ENCODE measurements at regions not wholly inside any gene's neighbourhood (a gene's known extent, or its start where the extent isn't known, plus 50 kb on each side); places are given as distances from the start of the nearest gene placed in this dataset.

GRCh38 chr14:29222671-29223268 lies 456.2 kb downstream of the FOXG1 start:
- no peak for DNase-seq

GRCh38 chr14:29223947-29224346 lies 457.4 kb downstream of the FOXG1 start:
- no peak for DNase-seq

- no peak for DNase-seq
Measured at GRCh38 chr14:29227631-29228030, 461.0 kb downstream of the FOXG1 start.

- no peak for DNase-seq
Measured at GRCh38 chr14:29232153-29232552, 465.6 kb downstream of the FOXG1 start.

GRCh38 chr14:29232711-29233110 lies 466.1 kb downstream of the FOXG1 start:
- no peak for DNase-seq

GRCh38 chr14:29233188-29233587 lies 466.6 kb downstream of the FOXG1 start:
- no peak for DNase-seq

- DNase-seq = no peak
Measured at GRCh38 chr14:29235991-29236390, 469.4 kb downstream of the FOXG1 start.

- no peak for DNase-seq
Measured at GRCh38 chr14:29236401-29236800, 469.8 kb downstream of the FOXG1 start.

GRCh38 chr14:29236848-29237247 lies 470.3 kb downstream of the FOXG1 start:
- no peak for DNase-seq

GRCh38 chr14:29240066-29240465 lies 473.5 kb downstream of the FOXG1 start:
- DNase-seq = no peak

- DNase-seq = no peak
Measured at GRCh38 chr14:29242755-29243754, 476.5 kb downstream of the FOXG1 start.

- no peak for DNase-seq
Measured at GRCh38 chr14:29255692-29256091, 489.1 kb downstream of the FOXG1 start.

- no peak for DNase-seq
Measured at GRCh38 chr14:29262979-29263378, 496.4 kb downstream of the FOXG1 start.

- DNase-seq = no peak
Measured at GRCh38 chr14:29264865-29265264, 498.3 kb downstream of the FOXG1 start.

GRCh38 chr14:29265852-29266251 lies 499.3 kb downstream of the FOXG1 start:
- DNase-seq = no peak

GRCh38 chr14:29271669-29272068 lies 505.1 kb downstream of the FOXG1 start:
- no peak for DNase-seq

GRCh38 chr14:29273513-29273912 lies 506.9 kb downstream of the FOXG1 start:
- DNase-seq = no peak

- DNase-seq = no peak
Measured at GRCh38 chr14:29274890-29275596, 508.5 kb downstream of the FOXG1 start.

GRCh38 chr14:29278301-29279263 lies 512.0 kb downstream of the FOXG1 start:
- no peak for DNase-seq

GRCh38 chr14:29282169-29282568 lies 515.6 kb downstream of the FOXG1 start:
- no peak for DNase-seq

- DNase-seq = no peak
Measured at GRCh38 chr14:29290441-29290840, 523.9 kb downstream of the FOXG1 start.

GRCh38 chr14:29299372-29299771 lies 532.8 kb downstream of the FOXG1 start:
- DNase-seq = no peak

Measured in stimulated activated CD4-positive, alpha-beta T cell treated with anti-CD3 and anti-CD28 coated beads, Interleukin-15, amount 100 ng/mL, for 24 hours (primary cell).